DOHH2 (cell line): ENCODE measurements at regions not wholly inside any gene's neighbourhood (a gene's known extent, or its start where the extent isn't known, plus 50 kb on each side); places are given as distances from the start of the nearest gene placed in this dataset.

Experiments
- CTCF ChIP-seq: fragments of 200-600 bp; sonication (generic); IDR thresholded peaks from one replicate; pipeline ENCODE4 v1.5.1; 2014; ENCODE audit warnings: antibody characterized with exemption, mild to moderate bottlenecking, low read depth, low read length; ENCODE audit not compliant: poor library complexity, severe bottlenecking
- EZH2phosphoT487 ChIP-seq: fragments of 200-600 bp; sonication (generic); IDR thresholded peaks from 2 replicates; pipeline ENCODE4 v1.6.1; 2017; ENCODE audit warnings: borderline replicate concordance, mild to moderate bottlenecking, antibody characterized with exemption, low read length, moderate library complexity, mixed read lengths

- TF ChIP-seq CTCF (no peak), EZH2phosphoT487 (no peak)
Observed at GRCh38 chr20:22825076-22825475, 210.0 kb upstream of the SSTR4 start.
